HL-60 (cell line): ENCODE measurements at regions not wholly inside any gene's neighbourhood (a gene's known extent, or its start where the extent isn't known, plus 50 kb on each side); places are given as distances from the start of the nearest gene placed in this dataset.

Experiments used
- DNase-seq, 2 experiments: peaks; one replicate each; pipeline ENCODE4 v3.0.0-alpha.2; 2010 to 2020; ENCODE audit warnings: low read depth in 1 of 2, low spot score in 1 of 2
- H3K27ac ChIP-seq: fragments of 250-450 bp; sonication (Bioruptor Pico); replicated peaks from 2 replicates; pipeline ENCODE4 v1.5.1; 2020; ENCODE audit warnings: mild to moderate bottlenecking, moderate library complexity
- H3K27me3 ChIP-seq: fragments of 250-450 bp; sonication (Bioruptor Pico); 2 replicates; pipeline ENCODE4 v1.5.1; 2021; ENCODE audit warnings: mild to moderate bottlenecking, moderate library complexity; ENCODE audit not compliant: insufficient read depth, poor library complexity, severe bottlenecking
- H3K4me3 ChIP-seq: replicated peaks from 2 replicates; pipeline ENCODE4 v1.5.1; 2011; ENCODE audit warnings: mild to moderate bottlenecking, control low read depth, low read length; ENCODE audit not compliant: insufficient read depth
- CTCF ChIP-seq: IDR thresholded peaks from one replicate; pipeline ENCODE4 v1.5.1; 2011; ENCODE audit warnings: low read length, control low read depth, inconsistent platforms; ENCODE audit not compliant: insufficient read depth
- GABPA ChIP-seq: IDR thresholded peaks from 2 replicates; pipeline ENCODE4 v1.6.1; 2012; ENCODE audit warnings: low read depth
- POLR2AphosphoS5 ChIP-seq: IDR thresholded peaks from 2 replicates; pipeline ENCODE4 v1.6.1; 2012; ENCODE audit warnings: low read depth
- REST ChIP-seq: IDR thresholded peaks from 2 replicates; pipeline ENCODE4 v1.6.1; 2012; ENCODE audit warnings: low read depth; ENCODE audit not compliant: insufficient replicate concordance
- SPI1 ChIP-seq: IDR thresholded peaks from 2 replicates; pipeline ENCODE4 v1.6.1; 2012; ENCODE audit warnings: low read depth, mild to moderate bottlenecking, borderline replicate concordance

GRCh38 chr10:42954766-42955492 is 121.9 kb upstream of the RET start:
- DNase-seq: no peak
- no peaks in the 10 kb centered on the region for H3K27me3 ChIP-seq
- no peak overlapping the region for H3K4me3 ChIP-seq
- TF ChIP-seq GABPA (no peak), CTCF (no peak), REST (no peak), SPI1 (no peak), POLR2AphosphoS5 (no peak)
- H3K27ac ChIP-seq: no peak overlapping the region

GRCh38 chr10:42955493-42955889 is 121.4 kb upstream of the RET start:
- Histone ChIP-seq H3K27me3 (no peaks in the 10 kb centered on the region), H3K4me3 (no peak overlapping the region), H3K27ac (no peak overlapping the region)
- no peak for DNase-seq
- TF ChIP-seq REST: no peak

GRCh38 chr10:42956045-42956444 is 120.8 kb upstream of the RET start:
- Histone ChIP-seq H3K27ac (no peak overlapping the region), H3K4me3 (no peak overlapping the region), H3K27me3 (no peaks in the 10 kb centered on the region)
- no peak for DNase-seq
- TF ChIP-seq POLR2AphosphoS5 (no peak), REST (no peak), SPI1 (no peak)

GRCh38 chr10:42958142-42958868 is 118.6 kb upstream of the RET start:
- Histone ChIP-seq H3K27ac (no peak overlapping the region; the same call in 1 of the 2 replicates), H3K27me3 (no peaks in the 10 kb centered on the region), H3K4me3 (no peak overlapping the region)
- no peak for DNase-seq
- TF ChIP-seq GABPA (no peak), POLR2AphosphoS5 (no peak), REST (no peak), SPI1 (no peak), CTCF (no peak)
